ENCODE measurements at regions not wholly inside any gene's neighbourhood (a gene's known extent, or its start where the extent isn't known, plus 50 kb on each side); places are given as distances from the start of the nearest gene placed in this dataset.

- no peak for TF ChIP-seq CTCF (conservative IDR thresholded peaks at IDR 0.05; ENCODE audit: low read length)
- H3K4me3 ChIP-seq (ENCODE audit: low read length), result no peak overlapping the region
- DNase-seq (ENCODE audit: low read depth), result no peak
Observed at GRCh38 chr5:142411103-142411502, 86.3 kb upstream of the SPRY4 start.

GRCh38 chr5:142408981-142409481 is 84.2 kb upstream of the SPRY4 start:
- no peak for TF ChIP-seq CTCF (conservative IDR thresholded peaks at IDR 0.05; ENCODE audit: low read length)
- no peak for DNase-seq (ENCODE audit: low read depth)
- H3K4me3 ChIP-seq (ENCODE audit: low read length), result no peak overlapping the region

GRCh38 chr5:142408536-142408935 is 83.7 kb upstream of the SPRY4 start:
- TF ChIP-seq CTCF (conservative IDR thresholded peaks at IDR 0.05; ENCODE audit: low read length), result no peak
- no peak overlapping the region for H3K4me3 ChIP-seq (ENCODE audit: low read length)

GRCh38 chr5:142405814-142406395 is 81.1 kb upstream of the SPRY4 start:
- no peak for TF ChIP-seq CTCF (conservative IDR thresholded peaks at IDR 0.05; ENCODE audit: low read length)
- H3K4me3 ChIP-seq (ENCODE audit: low read length), result no peak overlapping the region
- no peak for DNase-seq (ENCODE audit: low read depth)

More at GRCh38 chr5:142408536-142408935, 83.7 kb upstream of the SPRY4 start:
- no peak for DNase-seq (ENCODE audit: low read depth)

- H3K4me3 ChIP-seq (ENCODE audit: low read length), result no peak overlapping the region
- DNase-seq (ENCODE audit: low read depth), result no peak
- no peak for TF ChIP-seq CTCF (conservative IDR thresholded peaks at IDR 0.05; ENCODE audit: low read length)
Observed at GRCh38 chr5:142405023-142405422, 80.2 kb upstream of the SPRY4 start.

GRCh38 chr5:142404046-142404477 is 79.2 kb upstream of the SPRY4 start:
- no peak for TF ChIP-seq CTCF (conservative IDR thresholded peaks at IDR 0.05; ENCODE audit: low read length)
- H3K4me3 ChIP-seq (ENCODE audit: low read length), result no peak overlapping the region
- DNase-seq (ENCODE audit: low read depth), result no peak

GRCh38 chr5:142403583-142403982 is 78.8 kb upstream of the SPRY4 start:
- no peak overlapping the region for H3K4me3 ChIP-seq (ENCODE audit: low read length)
- DNase-seq (ENCODE audit: low read depth), result no peak

More at GRCh38 chr5:142403583-142403982, 78.8 kb upstream of the SPRY4 start:
- TF ChIP-seq CTCF (conservative IDR thresholded peaks at IDR 0.05; ENCODE audit: low read length), result no peak

Data from AG10803 (cell line).